ENCODE measurements at regions not wholly inside any gene's neighbourhood (a gene's known extent, or its start where the extent isn't known, plus 50 kb on each side); places are given as distances from the start of the nearest gene placed in this dataset.

DNA sequence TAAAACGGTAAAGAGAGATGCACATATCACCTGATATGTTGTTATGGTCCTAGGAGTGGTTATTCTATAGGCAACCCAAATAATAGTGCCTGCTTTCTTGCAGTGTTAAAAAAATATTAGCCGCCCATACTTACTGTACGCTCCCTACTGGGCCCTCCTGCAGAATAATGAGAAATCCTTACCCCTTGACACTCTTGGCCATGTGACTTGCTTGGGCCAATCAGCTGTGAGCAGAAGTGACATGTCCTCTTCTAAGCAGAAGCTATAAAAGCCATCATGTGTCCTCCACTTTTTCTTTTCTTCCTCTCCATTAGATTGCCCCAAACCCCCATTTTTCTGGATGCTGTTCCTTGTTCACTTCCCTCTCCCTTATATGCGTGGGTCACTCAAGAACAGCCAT lies 90.5 kb upstream of the SPRED2 start:
- no peak for TF ChIP-seq MAFK (conservative IDR thresholded peaks at IDR 0.05 in 1 of 2, IDR thresholded peaks at IDR 0.05 in 1 of 2; ENCODE audit: low read length in 2 of 2)
- TF ChIP-seq ZNF878 (CRISPR knock-in tag; IDR thresholded peaks at IDR 0.05) = no peak
- no peak for TF ChIP-seq SETDB1 (CRISPR knock-in tag; IDR thresholded peaks at IDR 0.05; ENCODE audit: borderline replicate concordance)
- TF ChIP-seq ZNF484 (CRISPR knock-in tag; IDR thresholded peaks at IDR 0.05; ENCODE audit: borderline replicate concordance, low read depth) = no peak
- TF ChIP-seq, protein P1, sequence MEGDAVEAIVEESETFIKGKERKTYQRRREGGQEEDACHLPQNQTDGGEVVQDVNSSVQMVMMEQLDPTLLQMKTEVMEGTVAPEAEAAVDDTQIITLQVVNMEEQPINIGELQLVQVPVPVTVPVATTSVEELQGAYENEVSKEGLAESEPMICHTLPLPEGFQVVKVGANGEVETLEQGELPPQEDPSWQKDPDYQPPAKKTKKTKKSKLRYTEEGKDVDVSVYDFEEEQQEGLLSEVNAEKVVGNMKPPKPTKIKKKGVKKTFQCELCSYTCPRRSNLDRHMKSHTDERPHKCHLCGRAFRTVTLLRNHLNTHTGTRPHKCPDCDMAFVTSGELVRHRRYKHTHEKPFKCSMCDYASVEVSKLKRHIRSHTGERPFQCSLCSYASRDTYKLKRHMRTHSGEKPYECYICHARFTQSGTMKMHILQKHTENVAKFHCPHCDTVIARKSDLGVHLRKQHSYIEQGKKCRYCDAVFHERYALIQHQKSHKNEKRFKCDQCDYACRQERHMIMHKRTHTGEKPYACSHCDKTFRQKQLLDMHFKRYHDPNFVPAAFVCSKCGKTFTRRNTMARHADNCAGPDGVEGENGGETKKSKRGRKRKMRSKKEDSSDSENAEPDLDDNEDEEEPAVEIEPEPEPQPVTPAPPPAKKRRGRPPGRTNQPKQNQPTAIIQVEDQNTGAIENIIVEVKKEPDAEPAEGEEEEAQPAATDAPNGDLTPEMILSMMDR (CRISPR knock-in tag; IDR thresholded peaks at IDR 0.05) = no peak
- no peak for TF ChIP-seq EZH2 (conservative IDR thresholded peaks at IDR 0.05; ENCODE audit: low read depth, low read length)
- no peak for TF ChIP-seq NPAS2 (CRISPR knock-in tag; IDR thresholded peaks at IDR 0.05; ENCODE audit: borderline replicate concordance)
- no peak for TF ChIP-seq NR2F1 (CRISPR knock-in tag; IDR thresholded peaks at IDR 0.05)
- TF ChIP-seq ZNF331 (CRISPR knock-in tag; IDR thresholded peaks at IDR 0.05) = no peak
